ENCODE measurements at regions not wholly inside any gene's neighbourhood (a gene's known extent, or its start where the extent isn't known, plus 50 kb on each side); places are given as distances from the start of the nearest gene placed in this dataset.

GRCh38 chr18:56377231-56377630 is 261.2 kb downstream of the TXNL1 start:
- H2AFZ ChIP-seq (replicated peaks; ENCODE audit: low read length, poor library complexity): no peak overlapping the region

More at GRCh38 chr18:56377231-56377630, 261.2 kb downstream of the TXNL1 start:
- H3K23ac ChIP-seq (ENCODE audit: low read depth, low read length): no peak overlapping the region
- intact Hi-C loops (cut with micrococcal nuclease): loop anchor here (10.0 kb wide), 1 partner anchor 112 kb away; no protein-coding TSS in a partner anchor
- no peaks in the 10 kb centered on the region for H4K20me1 ChIP-seq (ENCODE audit: insufficient read depth, low read length)
- H3K18ac ChIP-seq (ENCODE audit: low read depth, low read length): no peak overlapping the region
- H3K27ac ChIP-seq (ENCODE audit: insufficient read depth, low read length): no peak overlapping the region
- no peak overlapping the region for H2BK15ac ChIP-seq (ENCODE audit: low read depth, low read length)
- no peak overlapping the region for H4K91ac ChIP-seq (ENCODE audit: insufficient read depth, low read depth, low read length)
- no TSS peak for BruUV-seq (replicated peaks)
- no peak for ATAC-seq (ENCODE audit: low read depth)
- H3K9me3 ChIP-seq (ENCODE audit: control insufficient read depth, insufficient read depth, low read length): no peaks in the 10 kb centered on the region
- H3K4me1 ChIP-seq (ENCODE audit: control insufficient read depth, insufficient read depth, low read length): no peaks in the 10 kb centered on the region
- TF ChIP-seq MAZ (IDR thresholded peaks at IDR 0.05; ENCODE audit: borderline replicate concordance, low read depth, low read length): no peak
- TF ChIP-seq CHD1 (IDR thresholded peaks at IDR 0.05; ENCODE audit: low read depth, low read length): no peak
- no peak for TF ChIP-seq MAFK (IDR thresholded peaks at IDR 0.05; ENCODE audit: low read depth, low read length)
- TF ChIP-seq SMC3 (IDR thresholded peaks at IDR 0.05; ENCODE audit: low read depth, low read length): no peak
- TF ChIP-seq NFE2L2 (IDR thresholded peaks at IDR 0.05; ENCODE audit: low read depth, low read length): no peak
- no peak for TF ChIP-seq RCOR1 (IDR thresholded peaks at IDR 0.05; ENCODE audit: insufficient replicate concordance, low read length)
- no peak for TF ChIP-seq CEBPB (IDR thresholded peaks at IDR 0.05; ENCODE audit: low read depth, low read length)
- no peak for TF ChIP-seq BHLHE40 (IDR thresholded peaks at IDR 0.05; ENCODE audit: low read depth, low read length)
- TF ChIP-seq FOS (IDR thresholded peaks at IDR 0.05; ENCODE audit: low read depth, low read length): no peak
- TF ChIP-seq ELK1 (IDR thresholded peaks at IDR 0.05; ENCODE audit: borderline replicate concordance, low read depth, low read length): no peak
- no peak for TF ChIP-seq USF2 (IDR thresholded peaks at IDR 0.05; ENCODE audit: low read depth, low read length)
- TF ChIP-seq MXI1 (IDR thresholded peaks at IDR 0.05; ENCODE audit: borderline replicate concordance, low read depth, low read length): no peak
- TF ChIP-seq RFX5 (IDR thresholded peaks at IDR 0.05; ENCODE audit: low read depth, low read length): no peak
- no peak for TF ChIP-seq CTCF (conservative IDR thresholded peaks at IDR 0.05; ENCODE audit: low read depth, low read length)
- no peak for TF ChIP-seq RAD21 (IDR thresholded peaks at IDR 0.05; ENCODE audit: low read length)
- no peak for TF ChIP-seq POLR2A (IDR thresholded peaks at IDR 0.05; ENCODE audit: low read depth, low read length)
- H3K14ac ChIP-seq (replicated peaks; ENCODE audit: low read depth, low read length): no peak overlapping the region
- no peak overlapping the region for H2BK20ac ChIP-seq (ENCODE audit: low read depth, low read length)
- no peaks in the 10 kb centered on the region for H3K27me3 ChIP-seq (ENCODE audit: control insufficient read depth, insufficient read depth, low read length)
- no peak overlapping the region for H2AK5ac ChIP-seq (ENCODE audit: low read depth, low read length)
- ChIA-PET POLR2A (ENCODE audit: unreplicated experiment) (no interaction called here), CTCF (interaction anchor here (0.6 kb wide), 1 partner anchor 1032 kb away, joined by 3 read pairs; no protein-coding TSS in a partner anchor)
- H2AK9ac ChIP-seq (replicated peaks; ENCODE audit: low read depth, low read length, poor library complexity): no peak overlapping the region
- dilution Hi-C loops (cut with HindIII; ENCODE audit: low sequenced_read_pairs, unreplicated experiment): no loop called here
- H3K79me1 ChIP-seq (ENCODE audit: low read depth in 1 of 2, low read length in 2 of 2): no peaks in the 10 kb centered on the region
- no peak overlapping the region for H2BK120ac ChIP-seq (ENCODE audit: low read depth, low read length)
- H4K5ac ChIP-seq (ENCODE audit: low read depth, low read length): no peak overlapping the region
- no peak overlapping the region for H3K4me2 ChIP-seq (ENCODE audit: low read depth, low read length)
- H3K9ac ChIP-seq (ENCODE audit: low read depth, low read length): no peak overlapping the region
- H3K36me3 ChIP-seq (ENCODE audit: control insufficient read depth, insufficient read depth, low read length): no peaks in the 10 kb centered on the region
- H3K4me3 ChIP-seq (ENCODE audit: insufficient read depth, low read depth, low read length): no peak overlapping the region
- no peak overlapping the region for H2BK5ac ChIP-seq (ENCODE audit: low read depth, low read length, poor library complexity, severe bottlenecking)
- H3K9me1 ChIP-seq (ENCODE audit: insufficient read depth, low read length): no peaks in the 10 kb centered on the region
- no peak overlapping the region for H3K56ac ChIP-seq (ENCODE audit: extremely low read depth, insufficient read depth, low read length)
- 90% methylated on average over 4 of the region's 9 CpGs; no CpG with 5 or more reads in 1 of the 2 experiments for WGBS, 2 experiments (ENCODE audit: extremely low coverage in 2 of 2, insufficient read length in 1 of 2)
- H3K4ac ChIP-seq (ENCODE audit: low read depth, low read length): no peak overlapping the region
- H4K8ac ChIP-seq (ENCODE audit: low read depth in 2 of 2, low read length in 2 of 2): no peak overlapping the region
- no peak for DNase-seq
- in situ Hi-C loops (cut with MboI; ENCODE audit: low sequenced_read_pairs): no loop called here

Measured in IMR-90 (cell line).